NCI-H2171 (cell line): ENCODE measurements at regions not wholly inside any gene's neighbourhood (a gene's known extent, or its start where the extent isn't known, plus 50 kb on each side); places are given as distances from the start of the nearest gene placed in this dataset.

ENCODE experiments used
- DNase-seq: peaks from one replicate; lab custom pipeline; 2025; lab: John Stamatoyannopoulos, UW

- DNase-seq, result no peak
These were observed 612.6 kb downstream of the AACS start for GRCh38 chr12:125677829-125678228.

GRCh38 chr12:125678589-125678993, 613.4 kb downstream of the AACS start:
- no peak for DNase-seq

GRCh38 chr12:125683748-125684381, 618.6 kb downstream of the AACS start:
- DNase-seq, result peak; percentile 7

GRCh38 chr12:125684968-125685790, 619.9 kb downstream of the AACS start:
- DNase-seq, result no peak

GRCh38 chr12:125685915-125686314, 620.7 kb downstream of the AACS start:
- DNase-seq, result no peak

- DNase-seq, result no peak
These were observed 622.2 kb downstream of the AACS start for GRCh38 chr12:125687403-125687802.

GRCh38 chr12:125687820-125688219, 622.6 kb downstream of the AACS start:
- DNase-seq, result no peak

GRCh38 chr12:125688223-125688622, 623.0 kb downstream of the AACS start:
- no peak for DNase-seq

- DNase-seq, result no peak
These were observed 623.6 kb downstream of the AACS start for GRCh38 chr12:125688881-125689280.

- no peak for DNase-seq
These were observed 624.6 kb downstream of the AACS start for GRCh38 chr12:125689576-125690410.

- DNase-seq, result no peak
These were observed 625.6 kb downstream of the AACS start for GRCh38 chr12:125690841-125691240.

GRCh38 chr12:125696054-125696453, 630.8 kb downstream of the AACS start:
- no peak for DNase-seq

- no peak for DNase-seq
These were observed 639.6 kb downstream of the AACS start for GRCh38 chr12:125704803-125705202.

GRCh38 chr12:125720961-125721360, 655.7 kb downstream of the AACS start:
- DNase-seq, result no peak

- DNase-seq, result no peak
These were observed 668.9 kb downstream of the AACS start for GRCh38 chr12:125734137-125734536.

GRCh38 chr12:125738211-125738610, 673.0 kb downstream of the AACS start:
- DNase-seq, result no peak

- DNase-seq, result no peak
These were observed 677.2 kb downstream of the AACS start for GRCh38 chr12:125742413-125742812.

GRCh38 chr12:125744201-125744600, 679.0 kb downstream of the AACS start:
- no peak for DNase-seq

- no peak for DNase-seq
These were observed 690.3 kb downstream of the AACS start for GRCh38 chr12:125755512-125755911.

- DNase-seq, result no peak
These were observed 700.9 kb downstream of the AACS start for GRCh38 chr12:125766091-125766490.

- DNase-seq, result no peak
These were observed 707.2 kb downstream of the AACS start for GRCh38 chr12:125772403-125772802.

GRCh38 chr12:125773033-125773640, 707.9 kb downstream of the AACS start:
- no peak for DNase-seq
